ENCODE measurements at regions not wholly inside any gene's neighbourhood (a gene's known extent, or its start where the extent isn't known, plus 50 kb on each side); places are given as distances from the start of the nearest gene placed in this dataset.

DNA sequence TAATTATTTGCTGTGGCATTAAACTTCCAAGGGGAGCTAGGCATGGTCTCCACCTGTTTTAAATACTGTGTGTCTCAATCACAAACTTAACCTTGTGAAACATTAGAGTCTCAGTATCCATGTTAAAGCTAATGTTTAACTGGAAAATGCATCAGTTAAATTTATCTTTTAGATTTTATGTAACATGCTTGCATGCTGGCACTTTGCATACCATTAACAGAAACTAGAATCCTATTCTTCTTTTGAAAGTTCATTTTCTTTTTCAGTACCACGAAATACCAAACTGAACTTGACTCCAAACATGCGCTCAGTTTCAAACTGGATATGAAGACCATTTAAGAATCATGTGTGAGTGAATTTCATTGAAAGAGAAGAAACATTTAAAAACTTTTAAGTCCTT, 328.9 kb upstream of the SLC10A2 start:
- DNase-seq: no peak

DNA sequence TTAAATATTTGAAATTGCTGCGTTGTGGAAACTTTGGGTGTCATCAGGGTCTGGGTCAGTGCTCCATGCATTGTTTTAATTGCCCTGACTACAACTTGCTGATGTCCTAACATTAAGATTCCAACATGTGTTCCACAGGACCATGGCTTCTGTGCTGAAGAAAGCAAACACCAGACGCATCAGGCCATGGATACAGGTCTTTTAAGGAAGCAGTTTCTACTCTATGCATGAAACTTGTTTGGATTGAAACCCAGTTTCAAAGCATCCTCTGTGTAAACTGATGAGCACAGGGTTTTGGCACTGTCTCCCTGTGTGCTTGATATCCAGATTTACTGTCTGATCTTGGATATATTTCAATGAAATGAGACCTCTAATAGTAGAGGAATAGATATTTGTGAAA, 328.4 kb upstream of the SLC10A2 start:
- DNase-seq: no peak

- no peak for DNase-seq
These were observed 325.7 kb upstream of the SLC10A2 start for GRCh38 chr13:103391936-103392335.

DNA sequence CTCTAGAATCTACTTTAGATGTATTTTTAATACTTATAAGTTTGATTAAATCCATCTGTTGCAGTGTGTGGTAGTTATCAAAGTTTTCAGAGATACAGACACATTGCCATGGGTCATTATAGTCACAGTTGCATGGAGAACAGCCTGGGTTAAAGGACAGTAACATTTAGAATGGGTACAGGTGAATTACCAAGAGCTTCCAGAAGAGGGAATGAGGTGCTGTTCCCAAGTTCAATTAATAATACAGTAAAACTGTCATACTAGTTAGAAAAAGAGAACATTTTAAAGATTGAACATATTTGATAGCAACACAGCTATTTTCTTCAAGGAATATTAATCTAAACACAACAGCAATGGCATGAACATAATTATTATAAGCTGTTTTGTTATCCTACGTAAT, 322.6 kb upstream of the SLC10A2 start:
- DNase-seq: no peak

GRCh38 chr13:103386341-103386740, 320.1 kb upstream of the SLC10A2 start:
- DNase-seq: no peak

GRCh38 chr13:103373916-103374315, 307.7 kb upstream of the SLC10A2 start:
- no peak for DNase-seq

DNA sequence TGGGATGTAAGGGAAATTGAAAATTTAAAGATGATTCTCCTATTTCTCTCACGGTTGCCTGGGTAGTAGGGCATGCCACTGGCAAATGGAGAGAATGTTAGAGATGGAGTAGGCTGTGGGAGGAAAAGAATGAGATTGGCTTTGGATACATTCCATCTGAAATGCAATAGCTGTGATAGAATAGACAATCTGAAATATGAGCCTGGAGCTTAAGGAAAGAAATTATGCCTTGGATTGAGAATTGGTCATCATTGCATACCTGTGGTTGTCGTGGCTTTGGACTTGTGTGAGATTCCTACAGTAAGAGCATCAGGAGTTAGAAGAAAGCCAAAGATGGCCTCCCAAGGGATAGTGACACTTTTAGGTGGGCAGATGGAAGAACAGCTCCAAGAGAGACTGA, 305.1 kb upstream of the SLC10A2 start:
- DNase-seq: no peak

DNA sequence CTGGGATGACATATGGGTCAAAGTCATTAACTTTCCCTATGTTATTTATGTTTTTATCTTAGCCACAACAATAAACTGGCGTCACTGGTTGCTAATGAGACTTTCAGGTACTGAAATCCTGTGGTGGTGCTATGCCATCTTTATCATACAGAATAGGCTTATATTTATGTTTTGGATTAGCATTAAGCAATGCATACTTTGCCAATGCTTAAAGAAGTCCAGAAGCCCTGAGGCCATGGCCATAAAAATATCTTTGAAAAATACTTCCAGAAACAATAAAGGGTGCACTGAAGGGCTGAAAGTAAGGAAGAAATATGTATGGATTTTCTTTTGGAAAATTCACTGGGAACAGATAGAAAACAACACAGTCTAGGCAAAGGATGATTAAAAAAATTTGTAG, 304.6 kb upstream of the SLC10A2 start:
- no peak for DNase-seq

GRCh38 chr13:103358255-103358932, 292.2 kb upstream of the SLC10A2 start:
- no peak for DNase-seq

GRCh38 chr13:103356226-103356864, 290.1 kb upstream of the SLC10A2 start:
- DNase-seq: no peak

- DNase-seq: no peak
These were observed 288.0 kb upstream of the SLC10A2 start for GRCh38 chr13:103354171-103354570.

- no peak for DNase-seq
These were observed 285.0 kb upstream of the SLC10A2 start for GRCh38 chr13:103351035-103351828.

DNA sequence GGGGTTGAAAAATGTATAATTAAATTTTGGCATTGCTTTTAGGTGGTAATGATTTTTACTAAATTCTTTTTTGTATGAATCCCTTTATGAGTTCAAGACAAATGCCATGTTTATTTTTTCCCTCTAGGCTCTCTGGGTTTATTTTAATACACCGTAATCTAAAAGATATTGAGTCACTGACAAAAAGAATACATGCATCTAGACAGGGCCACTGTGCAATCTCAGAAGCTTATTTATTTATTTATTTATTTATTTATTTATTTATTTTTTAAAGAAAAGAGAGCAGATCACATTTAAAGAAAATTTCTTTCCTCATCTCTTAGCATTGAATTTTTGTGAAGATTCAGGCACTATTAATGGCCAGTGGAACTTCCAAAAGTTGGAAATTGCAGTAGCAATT, 283.9 kb upstream of the SLC10A2 start:
- no peak for DNase-seq

DNA sequence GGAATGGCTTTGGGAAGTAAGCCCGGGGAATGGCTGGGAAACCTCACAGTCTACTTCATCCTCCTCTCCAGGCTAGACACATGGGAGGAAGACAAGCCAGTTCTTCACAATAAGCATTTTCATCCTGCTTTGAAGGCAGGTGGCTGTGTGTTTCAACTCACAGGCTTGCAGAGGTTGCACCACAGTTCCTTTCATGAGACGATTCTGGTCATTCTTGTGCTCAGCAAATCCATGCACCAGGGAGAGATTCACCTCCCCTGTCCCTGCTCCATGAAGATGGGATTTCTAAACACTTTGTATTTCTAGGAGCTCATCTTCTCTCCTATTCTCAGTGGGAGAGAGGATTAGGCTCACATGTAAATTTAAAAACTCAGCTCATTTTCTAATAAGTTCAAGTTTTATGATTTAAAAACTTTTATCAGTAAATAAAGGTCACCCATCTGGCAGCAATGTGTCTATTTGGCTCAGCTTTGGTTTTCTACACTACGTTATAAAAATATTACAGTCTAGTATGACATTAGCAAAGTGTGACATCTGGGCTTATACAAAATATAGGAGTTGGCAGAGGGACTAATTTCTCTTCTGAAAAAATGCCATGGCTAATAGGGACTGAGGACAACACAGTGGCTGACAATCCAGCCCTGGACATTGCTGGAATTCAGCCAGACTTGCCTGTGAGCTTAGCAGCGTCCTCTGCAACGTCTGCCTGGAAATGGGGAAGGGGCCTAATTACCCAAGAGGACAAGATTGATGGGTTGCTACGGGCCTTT, 283.2 kb upstream of the SLC10A2 start:
- no peak for DNase-seq

DNA sequence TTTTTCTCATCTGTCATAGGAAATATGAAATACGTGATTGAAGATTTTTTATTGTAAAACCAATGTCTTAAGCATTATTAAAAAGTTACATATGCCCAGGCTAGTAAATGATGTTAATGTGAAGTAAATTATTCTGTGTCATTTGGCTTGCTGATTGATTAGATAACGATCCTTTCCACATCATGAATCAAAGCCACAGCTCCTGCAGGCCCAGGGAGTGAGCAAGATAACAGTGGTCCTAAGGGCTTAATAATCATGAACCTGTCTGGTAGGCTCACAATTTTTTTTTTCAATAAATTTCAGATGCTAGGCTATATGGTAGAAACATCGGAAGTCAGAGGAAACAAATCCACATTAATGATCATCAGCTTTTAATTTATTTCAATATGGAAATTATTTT, 269.0 kb upstream of the SLC10A2 start:
- DNase-seq: no peak

DNA sequence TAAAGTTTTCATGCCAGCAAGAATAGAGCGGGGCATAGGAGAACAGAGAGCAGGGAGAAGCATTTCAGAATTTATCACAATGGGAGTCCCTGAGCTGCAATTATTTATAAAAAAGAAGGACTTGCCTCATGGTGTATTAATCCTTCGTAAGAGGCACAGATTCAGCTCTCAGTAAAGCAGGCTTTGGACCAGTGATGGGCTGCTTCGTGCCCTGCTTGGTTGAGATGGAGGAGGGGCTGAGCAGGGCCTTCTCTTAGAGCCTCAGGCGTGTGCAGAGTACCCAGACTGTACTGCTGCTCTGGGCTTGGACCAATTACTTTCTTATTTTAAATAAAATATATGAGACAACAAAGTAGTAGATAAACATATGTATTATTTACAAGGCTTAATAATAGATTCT, 265.7 kb upstream of the SLC10A2 start:
- no peak for DNase-seq

- DNase-seq: no peak
These were observed 262.7 kb upstream of the SLC10A2 start for GRCh38 chr13:103328899-103329298.

- no peak for DNase-seq
These were observed 260.1 kb upstream of the SLC10A2 start for GRCh38 chr13:103326326-103326725.

DNA sequence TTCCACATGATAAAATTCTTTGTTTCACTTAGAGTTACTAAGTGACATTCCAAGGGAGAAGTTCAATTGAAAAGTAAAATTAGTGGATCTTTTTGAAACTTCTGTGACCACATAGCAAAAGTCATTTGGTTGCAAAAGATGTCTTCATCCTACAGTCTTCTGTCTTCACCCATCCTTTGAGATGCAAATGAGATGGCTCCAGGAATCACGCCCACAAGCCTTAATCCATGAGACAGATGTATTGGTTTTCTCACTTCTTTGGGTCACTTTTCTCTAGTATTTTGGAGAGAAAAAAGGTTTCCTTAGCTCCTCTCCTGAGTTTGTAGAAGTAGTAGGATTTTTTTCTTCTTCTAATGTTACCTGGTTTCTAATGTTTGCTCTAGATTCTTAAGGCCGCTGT, 259.5 kb upstream of the SLC10A2 start:
- no peak for DNase-seq

GRCh38 chr13:103324641-103325040, 258.4 kb upstream of the SLC10A2 start:
- no peak for DNase-seq

DNA sequence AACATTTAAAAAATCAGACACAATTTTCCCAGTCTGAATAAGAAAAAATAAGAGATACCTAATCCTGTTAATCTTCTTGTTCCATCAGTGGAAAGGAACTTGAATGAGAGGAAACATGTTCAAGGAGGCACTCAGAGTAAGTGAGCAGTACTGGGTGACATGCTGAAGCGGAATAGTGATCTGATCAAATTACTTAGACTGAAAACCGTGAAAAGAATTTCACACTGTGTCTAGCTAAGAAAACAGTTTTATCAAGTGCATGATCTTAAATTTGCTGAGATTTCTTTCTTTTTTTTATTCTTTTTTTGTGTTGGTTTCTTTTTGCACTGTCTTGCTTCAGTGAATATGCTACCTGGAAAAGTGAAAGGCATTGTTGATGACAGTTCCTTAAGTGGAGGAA, 249.5 kb upstream of the SLC10A2 start:
- no peak for DNase-seq

DNA sequence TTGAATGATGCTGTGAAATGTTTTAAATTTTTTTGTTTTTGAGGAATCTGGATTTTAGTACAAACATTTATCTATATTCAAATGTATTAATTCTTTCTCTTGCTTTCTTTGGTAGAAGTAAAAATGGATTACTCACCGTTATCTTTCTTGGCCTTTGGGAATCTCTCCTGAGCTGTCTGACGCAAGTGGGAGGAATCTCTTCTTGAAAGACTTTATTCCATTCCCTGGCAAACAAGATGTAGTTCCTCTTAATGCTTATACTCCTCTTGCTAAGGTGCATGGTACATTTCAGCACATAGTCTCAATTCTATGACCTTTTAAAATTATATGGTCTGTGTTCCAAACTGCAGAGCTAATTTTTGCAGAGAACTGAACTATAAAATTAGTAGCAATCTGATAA, 246.2 kb upstream of the SLC10A2 start:
- DNase-seq: no peak

GRCh38 chr13:103308667-103309066, 242.4 kb upstream of the SLC10A2 start:
- no peak for DNase-seq

Data from CD4-positive, alpha-beta T cell treated with Interleukin-1 beta for 1 hour (primary cell).